NCI-H146 (cell line): ENCODE measurements at regions not wholly inside any gene's neighbourhood (a gene's known extent, or its start where the extent isn't known, plus 50 kb on each side); places are given as distances from the start of the nearest gene placed in this dataset.

Experiments
- DNase-seq: peaks from one replicate; lab custom pipeline; 2025; lab: John Stamatoyannopoulos, UW

DNA sequence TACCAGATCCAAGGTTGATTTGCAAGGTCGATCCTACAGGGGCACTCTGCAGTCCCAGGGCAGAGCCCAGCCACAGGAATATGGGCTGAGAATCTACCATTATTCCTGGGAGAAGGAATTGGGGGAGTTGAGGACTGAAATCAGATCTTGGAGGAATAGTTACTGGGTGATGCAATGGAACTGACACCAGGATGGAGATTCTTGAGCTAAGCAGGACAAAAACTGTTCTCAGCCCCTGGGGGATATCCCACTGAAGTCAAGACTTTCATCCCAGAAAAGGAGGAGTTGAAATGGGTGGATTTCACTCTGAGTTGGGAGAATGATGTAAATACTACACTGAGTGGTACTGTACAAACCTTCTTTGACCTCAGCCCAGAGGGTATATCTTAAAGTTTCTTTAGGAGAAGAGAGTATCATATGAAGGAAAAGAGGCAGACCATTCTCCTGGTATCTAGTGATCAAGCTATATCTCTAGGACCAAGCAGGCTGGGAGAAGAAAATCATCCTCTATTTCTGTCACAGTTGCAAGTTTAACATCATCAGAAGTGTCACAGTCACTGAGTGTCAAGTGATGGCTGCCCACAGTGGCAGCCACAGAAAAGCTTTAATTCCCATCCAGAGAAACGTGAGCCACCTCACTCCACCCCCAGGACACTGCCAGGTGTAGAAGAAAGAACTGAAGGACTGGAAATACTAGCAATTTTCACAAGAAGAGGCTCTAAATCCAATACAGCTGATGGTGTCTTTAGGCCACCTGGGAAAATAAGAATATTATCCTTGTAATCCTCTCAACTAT lies 181.9 kb downstream of the NUAK1 start:
- DNase-seq, result no peak

DNA sequence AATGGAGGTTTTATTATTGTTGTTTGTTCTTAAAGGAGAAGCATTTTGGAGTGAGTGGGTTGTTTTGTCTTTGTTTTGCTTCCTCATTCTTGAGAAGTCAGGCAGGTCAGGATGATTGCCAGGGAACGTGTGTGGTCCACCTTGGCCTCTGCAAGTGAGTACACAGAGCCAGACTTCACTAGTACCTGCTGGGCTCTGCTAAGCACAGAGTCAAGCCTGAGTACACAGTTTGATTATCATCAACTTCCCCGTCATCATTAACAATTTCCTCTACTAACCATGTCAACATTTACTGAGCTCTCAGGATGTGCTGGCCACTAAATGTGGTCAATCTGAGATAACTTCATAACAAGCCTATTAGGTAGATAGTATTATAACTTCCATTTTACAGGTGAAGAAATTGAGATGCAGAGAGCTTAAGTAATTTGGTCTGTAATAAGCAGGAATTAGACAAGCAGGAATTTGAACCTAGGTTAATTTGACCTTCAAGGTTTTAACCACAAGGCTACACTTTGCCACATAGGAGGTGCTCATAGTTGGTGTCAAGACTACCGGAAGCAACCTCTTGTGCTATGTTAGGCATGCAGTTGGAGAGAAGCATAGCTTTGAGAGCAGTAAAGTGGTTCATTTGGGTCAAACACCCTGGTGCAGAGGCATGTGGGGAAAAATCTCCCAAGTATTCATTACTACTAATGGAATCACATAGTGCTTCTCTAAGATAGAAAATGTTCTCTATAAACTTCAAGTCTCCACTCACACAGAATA lies 178.3 kb downstream of the NUAK1 start:
- DNase-seq, result no peak

DNA sequence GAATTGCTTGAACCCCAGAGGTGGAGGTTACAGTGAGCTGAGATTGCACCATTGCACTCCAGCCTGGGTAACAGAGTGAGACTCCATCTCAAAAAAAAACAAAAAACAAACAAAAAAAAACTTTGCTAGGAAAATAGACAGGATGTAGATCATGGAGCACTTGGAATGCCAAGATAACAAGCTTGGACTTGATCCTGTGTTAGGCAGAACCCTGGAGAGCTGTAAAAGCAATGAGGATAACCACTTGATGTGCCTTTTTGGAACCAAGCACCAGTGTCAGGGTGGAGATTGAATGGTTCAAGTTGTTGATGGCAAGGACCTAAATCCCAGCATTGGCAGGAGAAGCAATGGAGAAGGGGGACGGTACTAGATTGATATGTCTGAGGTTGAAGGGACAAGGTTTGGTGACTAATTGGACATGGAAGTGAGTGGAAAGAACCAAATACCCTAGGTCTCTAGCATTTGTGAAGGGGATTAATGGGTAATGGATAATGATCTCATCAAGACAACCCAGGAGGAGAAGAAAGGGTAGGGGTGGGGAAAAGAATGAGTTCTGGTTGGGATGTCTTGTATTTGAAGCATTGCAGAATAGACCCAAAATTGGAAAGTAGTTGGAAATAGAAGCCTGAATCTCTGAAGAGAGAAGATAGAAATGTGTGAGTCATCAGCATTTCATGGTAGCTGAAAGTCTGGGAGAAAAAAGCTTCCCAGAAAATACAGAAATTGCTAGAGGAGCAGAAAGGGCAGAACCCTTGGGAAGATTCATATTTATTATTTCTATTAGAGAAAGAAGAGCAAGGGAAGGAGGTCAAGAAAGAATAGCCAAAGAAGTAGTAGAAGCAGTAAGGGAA lies 176.7 kb downstream of the NUAK1 start:
- DNase-seq, result no peak

DNA sequence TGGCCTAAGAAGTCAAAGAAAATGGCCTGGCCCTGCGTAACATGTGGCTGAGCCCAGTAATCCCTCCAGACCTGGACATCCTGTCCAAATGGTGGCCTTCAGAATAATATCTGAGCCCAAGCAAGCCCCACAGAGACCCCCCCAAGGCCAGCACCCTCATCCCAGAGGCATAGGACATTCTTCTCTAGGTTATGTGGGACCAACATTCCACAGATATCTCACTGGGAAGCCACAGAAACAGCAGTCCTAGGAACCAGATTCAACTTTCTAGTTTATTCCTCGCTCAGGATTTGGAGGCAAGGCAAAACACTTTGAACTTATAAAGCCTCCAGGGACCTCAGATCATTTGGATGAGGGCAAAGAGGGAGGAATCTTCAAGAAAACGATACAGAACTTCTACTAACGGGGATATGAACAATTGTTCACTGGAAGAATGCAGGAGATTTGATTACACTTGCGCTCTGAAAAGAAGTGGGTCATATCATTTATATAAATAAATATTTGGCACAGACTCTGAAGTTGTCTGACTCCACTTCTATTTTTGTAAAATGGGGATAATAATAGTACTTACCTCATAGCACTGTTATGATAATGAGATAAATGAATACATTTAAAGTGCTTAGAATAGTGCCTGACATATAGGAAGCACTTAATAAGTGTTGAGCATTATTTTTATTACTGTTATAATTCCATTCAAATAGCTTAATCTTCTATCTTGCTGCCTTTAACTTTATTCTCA lies 171.5 kb downstream of the NUAK1 start:
- DNase-seq, result no peak

DNA sequence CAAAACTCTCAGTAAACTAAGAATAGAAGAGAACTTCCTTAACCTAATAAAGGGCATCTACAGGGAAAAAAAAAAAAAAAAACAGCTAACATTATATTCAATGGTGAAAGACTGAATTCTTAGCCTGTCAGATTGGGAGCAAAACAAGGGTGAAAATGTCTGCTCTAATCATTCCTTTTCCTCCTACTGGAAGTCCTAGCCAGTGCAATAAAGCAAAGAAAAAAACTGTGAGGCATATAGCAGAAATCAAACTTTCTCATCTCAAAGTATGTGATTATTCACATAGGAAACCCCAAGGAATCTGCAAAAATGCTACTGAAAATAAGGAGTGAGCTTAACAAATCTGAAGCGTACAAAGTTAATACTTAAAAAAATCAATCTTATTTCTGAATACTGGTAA lies 170.7 kb downstream of the NUAK1 start:
- no peak for DNase-seq

DNA sequence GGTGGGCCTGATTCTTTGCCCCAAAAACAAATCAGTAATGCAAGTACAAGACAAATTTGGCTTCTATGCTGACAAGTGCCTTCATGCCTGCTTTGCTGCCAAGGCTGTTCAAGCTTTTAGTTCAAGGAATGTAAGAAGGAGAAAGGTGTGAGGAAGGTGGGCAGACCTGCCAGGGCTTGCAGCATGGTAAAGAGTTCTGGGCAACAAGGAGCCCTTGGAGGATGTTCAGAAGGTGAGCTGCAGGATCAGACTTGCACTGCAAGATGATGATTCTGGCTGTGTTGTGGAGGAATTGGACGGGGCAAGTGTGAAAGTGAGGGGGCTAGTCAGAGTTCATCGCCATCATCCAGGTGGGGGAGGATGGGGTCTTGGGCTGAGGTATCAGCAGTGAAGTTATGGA lies 167.9 kb downstream of the NUAK1 start:
- DNase-seq, result no peak

DNA sequence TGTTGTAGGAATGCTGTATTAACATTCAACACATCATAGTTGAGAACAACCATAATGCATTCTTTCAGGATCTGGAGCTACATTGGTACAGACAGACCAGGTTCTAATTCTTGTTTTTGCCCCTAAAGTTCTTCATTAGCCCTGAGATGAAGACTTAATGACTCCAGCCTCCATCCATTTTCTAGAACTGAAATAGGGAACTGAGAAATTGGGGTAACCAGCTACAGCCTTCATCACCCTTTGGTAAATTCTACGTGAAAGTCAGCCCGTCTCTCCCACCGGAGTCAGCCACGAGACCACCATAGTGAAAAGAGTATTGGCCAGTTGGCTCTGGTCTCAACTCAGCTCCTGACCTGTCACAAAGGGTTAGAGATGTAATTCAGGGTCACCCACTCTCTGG lies 164.0 kb downstream of the NUAK1 start:
- DNase-seq, result no peak

DNA sequence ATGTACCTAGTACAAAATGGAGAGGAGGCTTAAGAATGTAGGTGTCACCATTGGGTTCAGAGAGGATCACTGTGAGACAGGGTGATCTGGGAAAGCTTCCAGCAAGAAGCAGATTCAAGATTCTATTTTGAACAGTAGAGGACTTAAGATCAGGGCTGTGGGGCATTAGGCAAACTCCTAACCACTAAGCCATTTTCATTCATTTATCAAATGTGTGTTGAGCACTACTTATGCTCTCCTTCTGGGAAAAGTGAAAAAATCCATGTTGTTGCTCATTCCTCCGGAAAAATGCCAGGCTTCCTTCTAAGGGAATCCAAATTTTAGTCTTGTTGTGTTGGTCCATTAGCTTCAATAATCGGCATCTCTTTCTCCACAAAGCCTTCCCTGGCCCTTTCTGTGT lies 163.4 kb downstream of the NUAK1 start:
- DNase-seq, result no peak

DNA sequence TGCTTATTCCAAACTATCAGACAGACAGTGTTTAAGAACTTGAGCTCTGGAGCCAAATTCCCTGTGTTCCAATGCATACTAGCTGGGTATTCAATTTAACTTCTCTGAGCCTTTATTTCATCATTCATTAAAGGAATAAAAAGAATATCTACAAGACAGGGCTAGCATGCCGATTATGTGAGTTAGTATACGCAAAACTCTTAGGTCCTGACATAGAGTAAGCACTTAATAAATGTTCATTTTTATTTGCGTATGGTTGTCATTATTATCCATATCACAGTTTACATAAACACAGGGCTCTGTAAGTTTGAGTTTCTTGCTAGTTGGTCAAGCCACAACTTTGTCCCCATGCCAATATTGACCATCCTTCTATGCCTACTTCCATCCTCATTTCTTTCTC lies 161.5 kb downstream of the NUAK1 start:
- DNase-seq, result no peak

DNA sequence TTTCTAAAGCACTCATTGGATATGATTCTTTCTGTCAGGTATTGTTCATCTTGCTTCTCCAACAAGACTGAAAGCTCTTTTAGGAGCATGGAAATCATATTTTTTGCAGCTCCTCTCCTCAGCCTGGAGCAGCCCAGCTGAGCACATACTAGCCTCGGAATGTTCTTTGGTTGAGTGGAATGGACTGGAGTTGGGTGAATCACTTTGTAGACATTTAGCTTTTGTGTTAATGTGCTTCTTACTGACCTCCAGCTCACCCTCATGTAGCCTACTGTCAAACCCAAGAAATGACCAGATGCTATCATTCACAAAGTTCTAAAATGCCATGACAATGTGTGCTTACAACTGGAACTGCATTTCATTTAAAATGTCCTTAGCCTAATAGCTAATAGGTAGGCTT lies 161.1 kb downstream of the NUAK1 start:
- no peak for DNase-seq

DNA sequence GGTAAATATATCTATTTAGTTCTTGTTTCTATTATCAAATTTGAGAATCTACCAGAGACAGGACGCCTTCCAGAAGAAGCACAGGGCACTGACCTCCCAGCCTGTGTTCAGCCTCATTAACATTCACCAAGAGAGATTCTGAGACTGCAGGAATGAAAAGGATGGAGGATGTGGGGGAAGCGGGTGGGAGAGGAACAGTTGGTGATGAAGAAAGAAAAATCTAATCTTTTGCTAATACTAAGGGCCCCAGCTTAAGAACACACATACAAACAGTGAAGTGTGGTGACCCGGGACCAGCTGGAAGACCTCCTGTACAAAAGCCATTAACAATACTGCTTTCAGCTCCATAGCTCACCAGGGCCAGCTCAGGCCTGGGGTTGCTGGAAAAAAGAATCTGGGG lies 160.5 kb downstream of the NUAK1 start:
- no peak for DNase-seq

DNA sequence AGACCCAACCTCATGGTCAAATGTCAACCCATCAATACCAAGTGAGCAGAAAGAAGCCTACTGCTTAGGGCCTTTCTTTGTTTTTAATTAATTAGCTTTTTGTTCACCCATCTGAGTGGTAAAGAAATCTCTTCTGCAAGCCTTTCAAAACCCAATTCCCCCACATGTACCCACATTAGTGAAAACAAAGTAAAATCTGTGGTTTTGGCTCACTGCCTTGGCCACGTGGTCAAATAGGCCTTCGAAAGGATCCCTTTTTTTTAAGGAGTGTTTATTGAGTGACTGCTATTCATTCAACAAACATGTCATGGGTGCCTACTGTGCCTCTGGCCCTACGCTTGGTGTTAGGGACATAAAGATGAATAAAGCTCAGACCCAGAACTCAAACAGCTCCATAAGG lies 160.1 kb downstream of the NUAK1 start:
- DNase-seq, result no peak

DNA sequence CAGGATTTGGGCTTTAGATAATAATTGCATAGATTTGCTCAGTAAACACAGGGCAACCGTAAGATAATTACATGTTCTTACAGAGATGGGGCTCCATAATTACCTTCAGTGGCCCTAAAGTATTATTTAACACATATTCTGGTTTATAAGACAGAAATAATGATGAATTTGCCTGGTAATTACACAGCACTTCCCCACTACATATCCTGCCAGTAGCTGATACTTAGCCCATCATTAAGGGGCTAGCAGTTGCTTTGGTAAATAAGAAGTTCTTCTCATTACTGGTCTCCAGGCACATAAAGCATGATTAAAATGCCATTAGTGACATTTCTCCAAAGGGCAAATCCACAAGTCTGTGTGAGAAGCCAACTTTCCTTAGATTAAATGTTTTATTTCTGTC lies 158.7 kb downstream of the NUAK1 start:
- no peak for DNase-seq

DNA sequence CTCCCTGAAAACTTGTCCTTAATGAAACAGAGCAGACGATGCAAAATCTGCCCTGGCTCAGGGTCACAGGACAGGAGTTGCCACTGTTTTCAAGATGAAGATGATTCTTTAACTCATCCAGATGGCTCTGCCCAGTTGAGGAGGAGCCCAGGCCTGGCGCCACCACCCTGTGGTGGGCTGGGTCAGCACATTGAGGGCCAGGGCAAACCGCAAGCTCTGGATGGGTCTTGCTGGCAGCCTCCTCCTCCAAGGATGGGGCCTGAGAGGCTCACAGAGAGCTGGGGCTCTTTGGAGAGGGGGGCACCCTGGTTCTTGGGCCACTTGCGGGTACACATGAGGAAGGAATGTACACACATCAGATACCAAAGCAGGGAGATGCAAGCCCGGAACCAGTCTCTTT lies 158.2 kb downstream of the NUAK1 start:
- no peak for DNase-seq

DNA sequence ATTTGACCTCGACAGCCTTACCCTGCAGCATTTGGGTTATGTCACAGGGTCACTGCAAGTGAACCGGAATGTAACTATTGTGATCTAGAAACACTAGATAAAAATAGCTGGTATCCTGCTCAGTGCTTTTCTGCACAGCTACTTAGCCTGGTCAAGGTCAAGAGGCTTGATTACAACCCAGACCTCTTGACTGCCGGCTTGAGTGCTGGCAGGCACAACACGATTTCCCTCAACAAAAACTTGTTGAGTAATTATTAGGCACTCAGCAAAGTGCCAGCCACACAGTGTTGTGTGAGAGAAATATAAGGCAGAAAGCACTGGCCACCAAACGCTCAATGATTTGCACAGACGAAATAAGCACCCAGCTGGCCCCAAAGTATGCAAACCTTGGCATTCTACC lies 156.7 kb downstream of the NUAK1 start:
- DNase-seq, result no peak

DNA sequence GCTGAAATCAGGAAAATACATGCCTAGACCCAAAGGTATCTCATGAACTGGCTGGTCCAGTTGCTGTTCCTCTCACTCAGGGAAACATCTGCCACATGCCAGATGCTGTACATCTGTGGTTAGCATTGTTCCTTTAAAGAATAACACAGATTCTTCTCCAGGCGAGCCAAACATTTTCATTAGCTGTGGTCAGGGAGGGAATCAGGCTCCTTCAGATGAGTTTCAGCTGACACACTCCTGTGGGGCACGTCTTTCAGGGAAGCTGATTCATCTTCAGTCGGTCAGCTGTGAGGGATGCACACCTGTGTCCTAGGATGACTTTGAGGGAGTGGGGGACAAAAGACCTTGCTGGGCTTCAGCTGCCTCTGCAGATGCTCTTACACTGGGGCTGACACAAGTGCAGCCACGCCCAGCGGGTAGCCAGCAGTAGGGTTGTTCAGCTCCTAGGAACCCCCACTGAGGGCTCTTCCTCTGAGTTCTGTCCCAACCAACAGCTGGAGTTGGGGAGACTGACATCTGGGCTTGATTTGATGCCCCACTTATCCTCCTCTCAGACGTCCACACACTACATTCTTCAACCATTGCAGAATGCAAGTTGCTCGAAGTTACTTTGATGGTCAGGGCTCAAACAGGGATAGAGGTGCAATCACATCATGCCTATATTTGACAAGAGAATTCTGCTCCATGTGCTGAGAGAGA lies 155.0 kb downstream of the NUAK1 start:
- no peak for DNase-seq

DNA sequence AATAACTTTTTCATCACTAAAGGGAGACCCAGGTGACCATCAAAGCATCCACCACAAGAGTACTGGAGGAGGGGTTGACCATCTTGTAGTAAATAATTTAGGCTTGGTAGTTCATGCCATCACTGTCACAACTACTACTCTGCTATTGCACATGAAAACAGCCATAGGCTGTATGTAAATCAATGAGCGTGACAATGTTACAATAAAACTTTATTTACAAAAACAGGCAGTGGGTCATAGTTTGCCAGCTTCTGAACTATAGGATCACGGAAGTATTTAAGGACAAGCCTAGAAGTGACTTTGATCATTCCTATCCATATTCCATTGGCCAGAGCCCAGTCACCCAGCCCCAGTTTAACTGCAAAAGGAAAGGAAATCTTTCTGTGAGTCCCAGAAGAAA lies 153.4 kb downstream of the NUAK1 start:
- DNase-seq, result no peak

DNA sequence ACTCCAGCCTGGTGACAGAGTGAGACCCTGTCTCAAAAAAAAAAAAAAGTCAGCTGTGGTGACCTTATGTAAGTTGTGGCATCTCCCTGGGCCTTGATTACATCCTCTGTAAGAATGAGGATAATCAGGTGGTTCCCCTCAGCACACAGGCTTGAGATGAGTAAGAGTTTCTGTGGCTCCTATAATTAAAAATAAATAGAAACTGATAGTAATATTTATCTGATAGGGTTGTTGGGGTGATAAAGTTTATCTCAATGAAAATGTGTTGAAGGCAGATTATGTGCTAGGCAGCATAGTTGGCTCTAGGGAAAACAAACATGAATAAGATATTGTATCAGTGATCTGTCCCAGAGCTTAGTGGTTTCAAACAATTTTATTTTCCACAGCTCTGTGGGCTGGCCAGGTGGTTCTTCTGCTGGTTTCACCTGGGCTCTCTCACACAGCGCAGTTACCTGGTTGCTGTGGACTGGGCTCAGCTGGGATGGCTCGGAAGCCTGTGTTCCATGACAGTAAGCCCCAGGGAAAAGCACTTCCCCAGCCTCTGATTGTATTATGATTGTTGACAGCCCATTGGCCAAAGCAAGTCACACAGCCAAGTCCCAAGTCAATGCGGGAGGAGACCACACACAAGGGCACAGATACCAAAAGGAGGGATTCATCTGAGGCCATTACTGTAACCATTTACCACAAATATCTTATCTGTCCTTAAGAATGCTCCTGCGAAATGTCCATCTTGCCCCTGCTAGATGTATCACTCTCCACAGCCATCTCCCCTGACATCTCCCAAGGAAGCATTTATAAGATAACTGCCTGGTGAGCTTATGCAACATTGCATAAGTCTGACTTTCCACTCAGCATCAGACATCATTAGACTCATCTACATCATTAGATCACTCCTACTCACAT lies 151.7 kb downstream of the NUAK1 start:
- no peak for DNase-seq

DNA sequence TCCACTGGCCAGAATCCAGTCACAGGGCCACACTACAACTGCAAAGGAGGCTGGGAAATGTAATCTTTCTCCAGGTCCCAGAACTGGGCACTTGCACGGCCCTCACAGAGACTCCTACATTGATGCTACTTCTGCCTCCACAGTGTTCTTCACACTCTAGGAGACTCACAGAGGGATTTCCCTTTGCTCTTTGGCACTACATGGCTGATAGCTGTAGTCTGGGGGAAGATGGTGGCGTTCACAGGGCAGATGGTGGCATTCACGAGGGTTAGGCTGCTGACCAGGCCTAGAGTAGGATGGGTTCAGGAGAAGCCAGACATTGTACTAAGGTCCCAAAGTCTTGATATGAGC lies 151.1 kb downstream of the NUAK1 start:
- no peak for DNase-seq
